GM12891 (cell line): ENCODE measurements at regions not wholly inside any gene's neighbourhood (a gene's known extent, or its start where the extent isn't known, plus 50 kb on each side); places are given as distances from the start of the nearest gene placed in this dataset.

Source experiments
- PAX5 ChIP-seq: IDR thresholded peaks from 2 replicates; pipeline ENCODE4 v1.6.1; 2011; ENCODE audit warnings: low read length, moderate library complexity, mild to moderate bottlenecking; ENCODE audit not compliant: insufficient read depth, severe bottlenecking
- POLR2A ChIP-seq: IDR thresholded peaks from 2 replicates; pipeline ENCODE4 v1.6.1; 2011; ENCODE audit warnings: low read depth, low read length, control low read depth
- POLR2AphosphoS5 ChIP-seq: IDR thresholded peaks from 2 replicates; pipeline ENCODE4 v1.6.1; 2011; ENCODE audit warnings: low read depth, low read length, control low read depth
- POU2F2 ChIP-seq: IDR thresholded peaks from 2 replicates; pipeline ENCODE4 v1.6.1; 2011; ENCODE audit warnings: low read depth, mild to moderate bottlenecking, control low read depth, low read length, moderate library complexity
- SPI1 ChIP-seq: IDR thresholded peaks from 2 replicates; pipeline ENCODE4 v1.6.1; 2011; ENCODE audit warnings: low read depth, low read length, control low read depth
- TAF1 ChIP-seq: IDR thresholded peaks from 2 replicates; pipeline ENCODE4 v1.6.1; 2011; ENCODE audit warnings: low read depth, low read length, control low read depth

- TF ChIP-seq POU2F2 = no peak
- no peak for TF ChIP-seq TAF1
- TF ChIP-seq SPI1 = no peak
- TF ChIP-seq POLR2A = no peak
- TF ChIP-seq POLR2AphosphoS5 = no peak
- no peak for TF ChIP-seq PAX5
Measured at GRCh38 chr11:70807195-70807543, 408.8 kb downstream of the CTTN start.
